GM12878 (cell line): ENCODE measurements at regions not wholly inside any gene's neighbourhood (a gene's known extent, or its start where the extent isn't known, plus 50 kb on each side); places are given as distances from the start of the nearest gene placed in this dataset.

Experiments used
- ATAC-seq: fragments of 200-7000 bp; cut with Tn5 transposase; 3 replicates; pipeline ENCODE4 v1.9.1; 2020; ENCODE audit warnings: mild to moderate bottlenecking, moderate library complexity
- BruUV-seq: library from RNA; stranded (reverse); fragments of 400-500 nt; replicated peaks from 2 replicates; lab custom pipeline; 2021; lab: Mats Ljungman, UMichigan
- CTCF ChIA-PET: fragments of 300-600 bp; sonication (Branson Sonifier 250); formaldehyde crosslinking; extraction: SDS; loops from one replicate; lab custom pipeline; 2021; ENCODE audit warnings: inconsistent platforms; lab: Yijun Ruan, JAX
- POLR2A ChIA-PET: fragments of 350-600 bp; formaldehyde crosslinking; extraction: SDS; loops from one replicate; lab custom pipeline; 2021; ENCODE audit warnings: inconsistent platforms; lab: Charles Lee
- RAD21 ChIA-PET: fragments of 300-600 bp; sonication (Branson Sonifier 250); formaldehyde crosslinking; loops from one replicate; lab custom pipeline; 2023; ENCODE audit warnings: antibody characterized with exemption; ENCODE audit not compliant: unreplicated experiment; lab: Charles Lee
- SMC1A ChIA-PET: fragments of 300-600 bp; sonication (Branson Sonifier 250); formaldehyde crosslinking; loops from one replicate; lab custom pipeline; 2023; ENCODE audit not compliant: unreplicated experiment, uncharacterized antibody; lab: Charles Lee
- DNase-seq: peaks from one replicate; pipeline ENCODE4 v3.0.0-alpha.2; 2011; ENCODE audit warnings: low read depth, low spot score
- FAIRE-seq: peaks from 3 replicates; lab custom pipeline; 2011; peaks lifted over from hg19 to GRCh38; lab: Jason Lieb, UNC
- H2AFZ ChIP-seq: 2 replicates; pipeline ENCODE4 v1.6.0; 2011; ENCODE audit warnings: low read depth, low read length, control low read depth; ENCODE audit not compliant: control insufficient read depth
- H3K27ac ChIP-seq: 2 replicates; pipeline ENCODE4 v1.5.1; 2011; ENCODE audit warnings: control low read depth; ENCODE audit not compliant: control insufficient read depth, insufficient read depth
- H3K27me3 ChIP-seq, 2 experiments: replicated peaks in 1 of 2; 2 replicates each; pipeline versions ENCODE4 v1.6.0 to v1.6.1; 2011; ENCODE audit warnings: low read length in 1 of 2; ENCODE audit not compliant: control insufficient read depth in 2 of 2, insufficient read depth in 2 of 2
- H3K36me3 ChIP-seq, 2 experiments: 2 replicates each; pipeline ENCODE4 v1.5.1; 2011; ENCODE audit warnings: low read length in 1 of 2; ENCODE audit not compliant: control insufficient read depth in 2 of 2, insufficient read depth in 2 of 2
- H3K4me1 ChIP-seq: 2 replicates; pipeline ENCODE4 v1.6.1; 2011; ENCODE audit warnings: mild to moderate bottlenecking, low read length, moderate library complexity, mixed read lengths; ENCODE audit not compliant: control insufficient read depth, insufficient read depth
- H3K4me2 ChIP-seq: 2 replicates; pipeline ENCODE4 v1.6.0; 2011; ENCODE audit warnings: control low read depth; ENCODE audit not compliant: control insufficient read depth, insufficient read depth
- H3K4me3 ChIP-seq: fragments of 200-600 bp; sonication (generic); 2 replicates; pipeline ENCODE4 v1.5.1; 2016
- H3K79me2 ChIP-seq: 2 replicates; pipeline ENCODE4 v1.6.0; 2011; ENCODE audit warnings: low read length; ENCODE audit not compliant: control insufficient read depth, insufficient read depth
- H3K9ac ChIP-seq: 2 replicates; pipeline ENCODE4 v1.8.0; 2011; ENCODE audit warnings: low read length, control low read depth, mixed read lengths; ENCODE audit not compliant: control insufficient read depth, insufficient read depth
- H3K9me3 ChIP-seq: replicated peaks from 3 replicates; pipeline ENCODE4 v1.5.1; 2011; ENCODE audit warnings: mild to moderate bottlenecking, low read length; ENCODE audit not compliant: control insufficient read depth, insufficient read depth
- H4K20me1 ChIP-seq: 2 replicates; pipeline ENCODE4 v1.6.0; 2011; ENCODE audit not compliant: control insufficient read depth, insufficient read depth
- BACH1 ChIP-seq: fragments of 450-650 bp; IDR thresholded peaks from 2 replicates; pipeline ENCODE4 v1.6.1; 2017; ENCODE audit warnings: mild to moderate bottlenecking, borderline replicate concordance
- BCL11A ChIP-seq: IDR thresholded peaks from 2 replicates; pipeline ENCODE4 v1.6.1; 2011; ENCODE audit warnings: low read depth, low read length
- BCL3 ChIP-seq: IDR thresholded peaks from 2 replicates; pipeline ENCODE4 v1.6.1; 2011; ENCODE audit warnings: borderline replicate concordance, low read depth, mild to moderate bottlenecking, moderate library complexity, low read length; ENCODE audit not compliant: insufficient read depth, poor library complexity, severe bottlenecking
- CEBPB ChIP-seq, 2 experiments: fragments of 150-350 bp in 1 of 2; IDR thresholded peaks; 2 replicates each; pipeline ENCODE4 v1.6.1; 2012 to 2014; ENCODE audit warnings: low read depth in 2 of 2, low read length in 2 of 2, borderline replicate concordance in 1 of 2, inconsistent platforms in 1 of 2
- CREM ChIP-seq: IDR thresholded peaks from 2 replicates; pipeline ENCODE4 v1.6.1; 2014; ENCODE audit warnings: antibody characterized with exemption, low read depth
- E2F4 ChIP-seq: IDR thresholded peaks from 2 replicates; pipeline ENCODE4 v1.6.1; 2012; ENCODE audit warnings: low read depth, low read length, improper control_type of control experiment
- FOXK2 ChIP-seq: fragments of 450-650 bp; IDR thresholded peaks from 2 replicates; pipeline ENCODE4 v1.6.1; 2017; ENCODE audit warnings: mild to moderate bottlenecking, moderate library complexity
- HDAC6 ChIP-seq: fragments of 200-600 bp; sonication (generic); IDR thresholded peaks from one replicate; pipeline ENCODE4 v1.8.0; 2017; ENCODE audit warnings: antibody characterized with exemption; ENCODE audit not compliant: unreplicated experiment
- IRF5 ChIP-seq: fragments of 450-650 bp; IDR thresholded peaks from 2 replicates; pipeline ENCODE4 v1.6.1; 2017; ENCODE audit warnings: borderline replicate concordance
- MYC ChIP-seq: IDR thresholded peaks from 2 replicates; pipeline ENCODE4 v1.6.1; 2011; ENCODE audit warnings: mild to moderate bottlenecking, low read length, moderate library complexity, inconsistent platforms; ENCODE audit not compliant: insufficient read depth, insufficient replicate concordance, insufficient read length, severe bottlenecking
- NBN ChIP-seq: fragments of 450-650 bp; IDR thresholded peaks from 2 replicates; pipeline ENCODE4 v1.6.1; 2016
- NFIC ChIP-seq: IDR thresholded peaks from 2 replicates; pipeline ENCODE4 v1.6.1; 2012; ENCODE audit warnings: low read depth, mild to moderate bottlenecking, inconsistent platforms, low read length, moderate library complexity
- PAX8 ChIP-seq: fragments of 450-650 bp; IDR thresholded peaks from 2 replicates; pipeline ENCODE4 v1.6.1; 2017; ENCODE audit warnings: mild to moderate bottlenecking, moderate library complexity
- REST ChIP-seq: IDR thresholded peaks from 2 replicates; pipeline ENCODE4 v1.6.1; 2012; ENCODE audit warnings: mild to moderate bottlenecking, low read depth, low read length
- RFX5 ChIP-seq: IDR thresholded peaks from 2 replicates; pipeline ENCODE4 v1.6.1; 2011; ENCODE audit warnings: low read depth, low read length, improper control_type of control experiment
- RUNX3 ChIP-seq: IDR thresholded peaks from 2 replicates; pipeline ENCODE4 v1.6.1; 2012; ENCODE audit warnings: low read length, inconsistent platforms
- SMAD1 ChIP-seq: fragments of 450-650 bp; IDR thresholded peaks from 2 replicates; pipeline ENCODE4 v1.6.1; 2018; ENCODE audit warnings: mild to moderate bottlenecking, low read depth; ENCODE audit not compliant: partially characterized antibody
- WRNIP1 ChIP-seq: IDR thresholded peaks from 2 replicates; pipeline ENCODE4 v1.6.1; 2011; ENCODE audit warnings: low read depth, low read length, improper control_type of control experiment, borderline replicate concordance
- ZNF217 ChIP-seq: fragments of 450-650 bp; IDR thresholded peaks from 2 replicates; pipeline ENCODE4 v1.6.1; 2017; ENCODE audit warnings: antibody characterized with exemption, mild to moderate bottlenecking
- WGBS: methylation state at CpG from one replicate; pipeline ENCODE4 v1.1.6; 2016; ENCODE audit warnings: low lambda C conversion rate; ENCODE audit not compliant: insufficient replicate concordance, insufficient coverage; ENCODE audit errors: missing lambda C conversion rate; 5-methylcytosine and 5-hydroxymethylcytosine counted together
- in situ Hi-C: fragments of 300-500 bp; cut with MboI; formaldehyde crosslinking; loops from 9 replicates; pipeline ENCODE4 v1.14.3; 2018; ENCODE audit warnings: mixed read lengths
- intact Hi-C: fragments of 100-400 bp; cut with micrococcal nuclease; formaldehyde crosslinking; loops from one replicate; pipeline ENCODE4 v1.14.2; 2022; ENCODE audit not compliant: unreplicated experiment

GRCh38 chr3:21960033-21960432 is 209.0 kb upstream of the ZNF385D start (continued):
- TF ChIP-seq E2F4 (no peak), SMAD1 (no peak), BCL11A (no peak), NFIC (no peak), RFX5 (no peak), NBN (no peak), REST (no peak), CREM (no peak), PAX8 (no peak), HDAC6 (no peak), BACH1 (no peak)

GRCh38 chr3:21962456-21962855 is 211.4 kb upstream of the ZNF385D start:
- no peak for FAIRE-seq
- H3K36me3 ChIP-seq: no peaks in the 10 kb centered on the region
- no peak overlapping the region for H3K9ac ChIP-seq
- BruUV-seq: no TSS peak
- 0% methylated on average over 1 of the region's 1 CpG for WGBS
- H3K4me3 ChIP-seq: no peak overlapping the region
- in situ Hi-C loops (no loop called here), intact Hi-C loops (no loop called here)
- ChIA-PET RAD21 (no interaction called here), POLR2A (no interaction called here), CTCF (no interaction called here), SMC1A (no interaction called here)
- H3K27me3 ChIP-seq: no peaks in the 10 kb centered on the region
- no peak overlapping the region for H3K4me2 ChIP-seq
- no peaks in the 10 kb centered on the region for H3K9me3 ChIP-seq
- no peaks in the 10 kb centered on the region for H4K20me1 ChIP-seq
- no peak overlapping the region for H2AFZ ChIP-seq
- H3K27ac ChIP-seq: no peak overlapping the region
- no peaks in the 10 kb centered on the region for H3K4me1 ChIP-seq
- no peak for ATAC-seq
- H3K79me2 ChIP-seq: no peaks in the 10 kb centered on the region
- DNase-seq: no peak
- TF ChIP-seq CEBPB (IDR thresholded peaks at IDR 0.05; ENCODE audit: borderline replicate concordance in 1 of 2, low read depth in 2 of 2, low read length in 2 of 2): no peak
- no peak for TF ChIP-seq BCL3
- TF ChIP-seq IRF5: no peak
- no peak for TF ChIP-seq ZNF217
- no peak for TF ChIP-seq MYC
- TF ChIP-seq FOXK2: no peak
- no peak for TF ChIP-seq WRNIP1
- no peak for TF ChIP-seq RUNX3
